GM12872 (cell line): ENCODE measurements at regions not wholly inside any gene's neighbourhood (a gene's known extent, or its start where the extent isn't known, plus 50 kb on each side); places are given as distances from the start of the nearest gene placed in this dataset.

Experiments
- TF ChIP-seq, protein P1 (sequence below): IDR thresholded peaks from 3 replicates; pipeline ENCODE4 v1.5.1; 2011; ENCODE audit warnings: low read depth, mild to moderate bottlenecking, low read length, moderate library complexity; ENCODE audit not compliant: insufficient read depth

DNA sequence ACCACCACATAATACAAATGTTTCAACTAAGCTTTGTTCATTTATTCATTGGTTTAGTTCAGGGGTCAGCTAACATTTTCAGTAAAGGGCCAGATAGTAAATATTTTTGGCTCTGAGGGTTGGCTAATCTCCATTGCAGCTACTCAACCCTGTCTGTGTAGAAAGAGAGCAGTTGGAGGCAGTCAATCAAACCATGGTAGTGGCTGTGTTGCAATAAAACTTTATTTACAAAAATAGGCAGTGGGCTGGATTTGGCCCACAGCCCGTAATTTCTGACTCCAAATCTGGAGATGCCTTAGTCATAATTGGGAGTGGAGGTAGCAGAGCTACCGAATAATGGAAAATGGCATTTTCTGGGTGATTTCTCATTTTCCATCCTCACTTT lies 242.5 kb upstream of the ZFP64 start:
- TF ChIP-seq, protein P1, sequence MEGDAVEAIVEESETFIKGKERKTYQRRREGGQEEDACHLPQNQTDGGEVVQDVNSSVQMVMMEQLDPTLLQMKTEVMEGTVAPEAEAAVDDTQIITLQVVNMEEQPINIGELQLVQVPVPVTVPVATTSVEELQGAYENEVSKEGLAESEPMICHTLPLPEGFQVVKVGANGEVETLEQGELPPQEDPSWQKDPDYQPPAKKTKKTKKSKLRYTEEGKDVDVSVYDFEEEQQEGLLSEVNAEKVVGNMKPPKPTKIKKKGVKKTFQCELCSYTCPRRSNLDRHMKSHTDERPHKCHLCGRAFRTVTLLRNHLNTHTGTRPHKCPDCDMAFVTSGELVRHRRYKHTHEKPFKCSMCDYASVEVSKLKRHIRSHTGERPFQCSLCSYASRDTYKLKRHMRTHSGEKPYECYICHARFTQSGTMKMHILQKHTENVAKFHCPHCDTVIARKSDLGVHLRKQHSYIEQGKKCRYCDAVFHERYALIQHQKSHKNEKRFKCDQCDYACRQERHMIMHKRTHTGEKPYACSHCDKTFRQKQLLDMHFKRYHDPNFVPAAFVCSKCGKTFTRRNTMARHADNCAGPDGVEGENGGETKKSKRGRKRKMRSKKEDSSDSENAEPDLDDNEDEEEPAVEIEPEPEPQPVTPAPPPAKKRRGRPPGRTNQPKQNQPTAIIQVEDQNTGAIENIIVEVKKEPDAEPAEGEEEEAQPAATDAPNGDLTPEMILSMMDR: no peak

DNA sequence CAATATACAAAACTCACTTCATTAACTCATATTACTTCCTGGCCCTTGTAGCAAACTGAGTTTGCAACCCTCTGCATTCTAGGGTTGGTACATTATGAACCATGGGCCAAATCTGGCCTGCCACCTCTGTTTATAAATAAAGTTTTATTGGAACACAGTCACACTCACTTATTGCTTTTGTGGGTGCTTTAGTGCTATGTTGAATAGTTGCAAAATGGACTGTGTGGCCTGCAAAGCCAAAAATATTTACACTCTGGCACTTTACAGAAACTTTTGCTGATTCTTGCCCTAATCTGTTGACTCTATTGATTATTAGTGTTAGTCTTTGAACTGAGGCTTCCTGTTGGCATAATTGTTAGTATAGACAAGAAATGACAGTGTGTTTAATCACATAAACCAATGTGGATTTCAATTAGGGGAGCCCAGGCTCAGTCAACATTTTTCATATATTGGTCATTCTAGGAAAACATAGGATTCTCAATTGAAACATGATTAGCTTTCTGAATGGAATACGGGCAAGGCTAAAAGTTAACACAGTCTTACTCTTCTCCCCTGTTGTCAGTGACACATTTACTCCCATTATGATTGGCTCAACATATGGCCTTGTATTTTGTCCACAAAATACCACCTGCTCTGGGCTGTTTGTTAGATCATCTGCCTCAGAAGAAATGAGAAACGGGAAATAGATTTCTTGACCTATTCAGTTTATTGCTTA lies 241.9 kb upstream of the ZFP64 start:
- TF ChIP-seq, protein P1: no peak

- TF ChIP-seq, protein P1: no peak
These were observed 241.2 kb upstream of the ZFP64 start for GRCh38 chr20:52432740-52433139.

- TF ChIP-seq, protein P1: no peak
These were observed 237.4 kb upstream of the ZFP64 start for GRCh38 chr20:52429029-52429428.

- TF ChIP-seq, protein P1: no peak
These were observed 236.4 kb upstream of the ZFP64 start for GRCh38 chr20:52427960-52428359.

DNA sequence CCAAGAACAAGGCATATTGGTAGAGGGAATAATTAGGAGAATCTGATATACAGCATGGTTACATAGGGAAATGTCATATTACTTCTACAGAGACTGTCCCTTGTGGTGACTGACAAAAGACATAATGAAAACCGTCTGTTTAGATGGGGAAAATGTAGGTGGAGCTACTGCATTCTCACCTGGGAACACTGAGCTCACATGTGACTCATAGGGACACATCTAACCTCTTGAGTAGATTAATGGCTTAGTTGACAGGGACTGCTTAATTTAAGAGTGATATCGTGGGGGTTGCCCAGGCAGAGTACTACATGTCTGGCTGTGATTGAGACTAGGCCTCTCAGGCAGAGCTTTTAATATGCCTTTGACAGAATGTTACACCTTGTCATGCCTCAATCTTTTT lies 235.3 kb upstream of the ZFP64 start:
- TF ChIP-seq, protein P1: no peak

DNA sequence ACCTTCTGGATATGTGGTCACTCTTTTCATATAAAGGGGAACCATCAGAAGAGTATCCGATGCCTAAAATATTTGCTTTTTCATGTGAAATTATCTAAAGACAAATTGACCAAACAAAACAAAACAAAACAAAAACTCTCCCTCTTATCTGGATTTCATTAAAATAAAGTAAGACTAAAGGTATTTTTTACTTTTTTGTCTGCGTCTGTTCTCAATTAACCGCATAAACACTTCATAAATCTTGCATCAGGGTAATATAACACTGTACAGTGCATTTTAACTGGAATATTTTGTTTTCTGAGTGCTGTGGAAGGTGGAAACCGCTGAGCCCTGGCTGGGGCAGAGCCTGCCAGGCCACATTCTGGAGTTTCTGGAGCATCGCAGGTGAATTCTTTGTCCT lies 234.1 kb upstream of the ZFP64 start:
- TF ChIP-seq, protein P1: no peak
